ENCODE measurements at regions not wholly inside any gene's neighbourhood (a gene's known extent, or its start where the extent isn't known, plus 50 kb on each side); places are given as distances from the start of the nearest gene placed in this dataset.

GRCh38 chr6:85172705-85173104, 277.2 kb upstream of the NT5E start:
- Mint-ChIP-seq H3K27me3 (ENCODE audit: low read depth) (no peaks in the 10 kb centered on the region), H3K9me3 (peaks cover 14% of the 10 kb centered on the region), H3K36me3 (ENCODE audit: low read depth) (no peaks in the 10 kb centered on the region), H3K4me1 (no peaks in the 10 kb centered on the region), H3K4me3 (no peak overlapping the region), H3K27ac (no peak overlapping the region)
- TF ChIP-seq CTCF (IDR thresholded peaks at IDR 0.05; ENCODE audit: unreplicated experiment in 3 of 3), result no peak

GRCh38 chr6:85172161-85172560, 277.7 kb upstream of the NT5E start:
- Mint-ChIP-seq H3K4me3 (no peak overlapping the region), H3K4me1 (no peaks in the 10 kb centered on the region), H3K9me3 (peaks cover 14% of the 10 kb centered on the region), H3K36me3 (ENCODE audit: low read depth) (no peaks in the 10 kb centered on the region), H3K27ac (no peak overlapping the region), H3K27me3 (ENCODE audit: low read depth) (no peaks in the 10 kb centered on the region)
- TF ChIP-seq CTCF (IDR thresholded peaks at IDR 0.05; ENCODE audit: unreplicated experiment in 3 of 3), result no peak

- TF ChIP-seq CTCF (IDR thresholded peaks at IDR 0.05; ENCODE audit: unreplicated experiment in 3 of 3), result no peak
- Mint-ChIP-seq H3K4me3 (no peak overlapping the region), H3K4me1 (no peaks in the 10 kb centered on the region), H3K27ac (no peak overlapping the region), H3K9me3 (peaks cover 1% of the 10 kb centered on the region), H3K27me3 (ENCODE audit: low read depth) (no peaks in the 10 kb centered on the region), H3K36me3 (ENCODE audit: low read depth) (no peaks in the 10 kb centered on the region)
Observed at GRCh38 chr6:85169189-85169588, 280.7 kb upstream of the NT5E start.

GRCh38 chr6:85168146-85168545, 281.7 kb upstream of the NT5E start:
- Mint-ChIP-seq H3K27me3 (ENCODE audit: low read depth) (no peaks in the 10 kb centered on the region), H3K4me3 (no peak overlapping the region)

GRCh38 chr6:85166114-85166741, 283.7 kb upstream of the NT5E start:
- H3K4me1 Mint-ChIP-seq, result peaks cover 19% of the 10 kb centered on the region
- no peaks in the 10 kb centered on the region for H3K36me3 Mint-ChIP-seq (ENCODE audit: low read depth)
- no peak overlapping the region for H3K4me3 Mint-ChIP-seq
- no peaks in the 10 kb centered on the region for H3K9me3 Mint-ChIP-seq
- H3K27me3 Mint-ChIP-seq (ENCODE audit: low read depth), result no peaks in the 10 kb centered on the region
- H3K27ac Mint-ChIP-seq, result peak overlapping the region in 1 of 3 experiments; percentile 5
- no peak for TF ChIP-seq CTCF (IDR thresholded peaks at IDR 0.05; ENCODE audit: unreplicated experiment in 3 of 3)

More at GRCh38 chr6:85168146-85168545, 281.7 kb upstream of the NT5E start:
- no peak for TF ChIP-seq CTCF (IDR thresholded peaks at IDR 0.05; ENCODE audit: unreplicated experiment in 3 of 3)
- H3K27ac Mint-ChIP-seq, result no peak overlapping the region
- no peaks in the 10 kb centered on the region for H3K9me3 Mint-ChIP-seq
- H3K4me1 Mint-ChIP-seq, result peaks cover 10% of the 10 kb centered on the region
- H3K36me3 Mint-ChIP-seq (ENCODE audit: low read depth), result no peaks in the 10 kb centered on the region

Data from nephron (organoid).